Bone marrow (tissue), 2 donors: ENCODE measurements at regions not wholly inside any gene's neighbourhood (a gene's known extent, or its start where the extent isn't known, plus 50 kb on each side); places are given as distances from the start of the nearest gene placed in this dataset.
"Not testable (repeated sequence)": the region's sequence is repeated elsewhere in the genome, so short reads cannot be mapped to it uniquely, and the experiment has no call there.

ENCODE experiments used
- DNase-seq, 2 donors: peaks; one replicate each; lab custom pipeline; 2025; lab: John Stamatoyannopoulos, UW

GRCh38 chr1:38179483-38179882 lies 132.9 kb upstream of the POU3F1 start:
- DNase-seq, result no peak

DNA sequence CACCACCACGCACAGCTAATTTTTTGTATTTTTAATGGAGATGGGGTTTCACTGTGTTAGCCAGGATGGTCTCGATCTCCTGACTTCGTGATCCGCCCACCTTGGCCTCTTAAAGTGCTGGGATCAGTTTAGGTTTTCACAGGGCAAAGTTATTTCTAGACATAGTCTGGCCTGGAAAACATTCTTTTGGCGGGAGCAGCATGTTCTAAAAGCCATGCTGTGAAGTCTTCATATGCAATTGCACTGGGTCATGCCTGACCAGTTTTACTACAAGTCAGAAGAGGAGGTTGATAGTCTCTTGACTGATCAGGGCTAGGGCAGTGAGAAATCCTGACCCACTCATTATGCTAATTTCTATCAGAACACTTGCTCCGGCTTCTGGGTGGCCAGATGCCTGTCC lies 131.6 kb upstream of the POU3F1 start:
- DNase-seq, result no peak

DNA sequence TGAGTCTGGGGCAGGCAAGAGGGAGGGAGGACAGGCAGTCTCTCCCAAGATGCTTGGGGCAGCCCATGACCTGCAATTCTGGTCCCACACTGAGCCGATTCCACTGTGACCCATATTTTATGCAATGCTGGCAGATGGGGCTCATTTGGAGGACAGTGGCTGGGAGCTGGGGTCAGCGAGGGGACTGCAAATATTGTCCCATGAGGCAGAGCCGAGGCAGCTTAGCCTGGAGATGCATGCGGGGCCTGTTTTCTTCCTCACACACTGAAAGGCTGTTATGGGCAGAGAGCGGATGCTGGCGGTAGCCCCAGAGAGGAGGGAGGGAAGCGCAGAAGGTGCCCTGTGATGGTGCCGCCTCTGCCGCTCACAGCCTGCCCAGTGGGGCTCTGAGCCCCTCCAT lies 128.5 kb upstream of the POU3F1 start:
- DNase-seq, result no peak

DNA sequence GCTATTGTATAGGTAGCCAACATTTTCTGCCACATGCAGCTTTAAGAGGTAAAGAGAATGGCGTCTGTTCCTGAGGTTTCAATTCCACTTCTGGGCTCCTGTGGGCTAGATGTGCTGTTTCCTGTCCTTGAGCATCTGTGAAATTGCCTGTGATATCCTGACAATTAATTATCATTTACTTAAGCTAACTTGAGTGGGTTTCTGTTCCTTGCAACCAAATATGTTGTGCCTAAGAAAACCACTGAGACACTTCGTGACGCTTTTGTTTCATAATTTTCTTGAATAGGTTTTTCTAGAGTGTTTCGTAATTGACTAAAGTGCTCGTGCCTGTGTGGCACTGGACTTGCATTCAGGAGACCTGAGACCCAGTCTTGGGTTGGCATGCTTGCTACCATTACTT lies 127.3 kb upstream of the POU3F1 start:
- no peak for DNase-seq

GRCh38 chr1:38173157-38173831 lies 126.7 kb upstream of the POU3F1 start:
- DNase-seq, result no peak

- no peak for DNase-seq
Measured at GRCh38 chr1:38169121-38169520, 122.5 kb upstream of the POU3F1 start.

- DNase-seq, result no peak
Measured at GRCh38 chr1:38168365-38168764, 121.8 kb upstream of the POU3F1 start.

- no peak for DNase-seq
Measured at GRCh38 chr1:38166461-38166860, 119.9 kb upstream of the POU3F1 start.

GRCh38 chr1:38153778-38154470 lies 107.3 kb upstream of the POU3F1 start:
- DNase-seq, result no peak

GRCh38 chr1:38153066-38153777 lies 106.6 kb upstream of the POU3F1 start:
- no peak for DNase-seq

- no peak for DNase-seq
Measured at GRCh38 chr1:38152351-38153065, 105.9 kb upstream of the POU3F1 start.

GRCh38 chr1:38151399-38151798 lies 104.8 kb upstream of the POU3F1 start:
- no peak for DNase-seq

- not testable (repeated sequence) for DNase-seq
Measured at GRCh38 chr1:38146079-38146478, 99.5 kb upstream of the POU3F1 start.

DNA sequence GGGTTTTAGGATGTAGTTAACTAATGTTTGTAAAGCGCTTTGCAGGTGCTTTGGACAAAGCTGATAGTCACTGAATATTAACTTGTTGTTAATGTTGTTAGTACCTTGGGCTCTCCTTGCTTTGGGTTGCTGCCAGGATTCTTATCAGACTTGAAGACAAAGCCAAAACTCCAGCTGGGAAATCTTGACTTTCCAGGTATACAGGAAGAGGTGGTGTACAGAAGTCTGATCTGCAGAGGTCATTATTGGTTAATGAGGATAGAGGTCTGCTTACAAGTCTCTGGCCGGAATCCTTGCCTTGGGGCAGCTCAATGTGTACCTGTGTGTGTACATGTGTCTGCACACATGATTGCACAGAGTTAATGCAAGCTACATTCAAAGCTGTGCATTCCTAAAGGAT lies 96.0 kb upstream of the POU3F1 start:
- DNase-seq, result no peak

DNA sequence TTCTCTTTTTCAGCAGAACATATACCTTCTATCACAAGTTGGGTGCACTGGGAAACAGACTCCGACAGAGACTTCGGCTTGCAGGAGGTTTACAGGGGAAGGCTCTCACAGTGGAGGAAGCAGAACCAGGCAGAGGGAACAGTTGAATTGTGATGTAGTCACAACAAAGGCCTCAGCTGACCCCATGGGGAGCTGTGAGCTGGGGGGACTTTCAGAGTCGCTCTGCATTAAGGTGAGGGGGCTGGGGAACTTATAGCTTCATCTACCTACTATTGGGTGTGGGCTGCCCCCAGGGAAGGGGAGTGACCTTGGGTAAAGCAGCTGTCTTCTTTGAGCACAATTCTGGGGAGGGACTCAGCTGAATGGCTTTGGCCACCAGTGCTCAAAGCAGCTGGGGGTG lies 94.9 kb upstream of the POU3F1 start:
- no peak for DNase-seq

DNA sequence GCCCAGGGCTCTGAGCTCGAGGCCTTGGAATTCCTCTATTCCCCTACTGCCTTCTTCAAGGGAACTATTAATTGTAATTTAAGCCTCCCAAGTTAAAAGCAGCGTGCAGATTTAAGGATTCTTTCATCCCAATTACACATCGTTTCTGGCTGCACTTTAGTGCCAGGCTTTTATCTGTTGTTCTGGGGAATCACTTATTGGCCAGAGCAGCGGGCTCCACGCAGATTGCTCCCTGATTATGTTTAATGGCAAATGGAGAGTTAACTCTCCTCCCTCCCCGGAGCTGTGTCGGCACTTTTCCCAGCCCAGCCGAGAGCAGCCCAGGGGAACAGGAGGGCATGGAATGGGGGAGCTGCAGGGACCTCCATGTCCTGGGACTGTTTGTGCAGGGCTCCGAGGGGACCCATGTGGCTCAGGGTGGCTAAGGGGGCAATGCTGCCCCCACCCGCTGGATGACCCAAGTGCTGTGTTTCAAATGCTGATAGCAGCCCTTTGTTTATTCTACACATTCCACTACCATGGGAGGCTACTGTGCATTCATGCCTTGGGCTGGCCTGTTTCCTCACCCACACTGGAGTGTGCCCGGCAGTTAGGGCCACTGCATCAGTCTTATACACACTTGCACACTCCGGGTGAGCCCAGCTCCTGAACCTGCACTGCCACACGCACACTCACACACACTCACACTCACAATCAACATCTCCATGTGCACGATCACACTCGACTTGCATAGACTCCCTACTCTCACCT lies 93.3 kb upstream of the POU3F1 start:
- DNase-seq, result no peak

DNA sequence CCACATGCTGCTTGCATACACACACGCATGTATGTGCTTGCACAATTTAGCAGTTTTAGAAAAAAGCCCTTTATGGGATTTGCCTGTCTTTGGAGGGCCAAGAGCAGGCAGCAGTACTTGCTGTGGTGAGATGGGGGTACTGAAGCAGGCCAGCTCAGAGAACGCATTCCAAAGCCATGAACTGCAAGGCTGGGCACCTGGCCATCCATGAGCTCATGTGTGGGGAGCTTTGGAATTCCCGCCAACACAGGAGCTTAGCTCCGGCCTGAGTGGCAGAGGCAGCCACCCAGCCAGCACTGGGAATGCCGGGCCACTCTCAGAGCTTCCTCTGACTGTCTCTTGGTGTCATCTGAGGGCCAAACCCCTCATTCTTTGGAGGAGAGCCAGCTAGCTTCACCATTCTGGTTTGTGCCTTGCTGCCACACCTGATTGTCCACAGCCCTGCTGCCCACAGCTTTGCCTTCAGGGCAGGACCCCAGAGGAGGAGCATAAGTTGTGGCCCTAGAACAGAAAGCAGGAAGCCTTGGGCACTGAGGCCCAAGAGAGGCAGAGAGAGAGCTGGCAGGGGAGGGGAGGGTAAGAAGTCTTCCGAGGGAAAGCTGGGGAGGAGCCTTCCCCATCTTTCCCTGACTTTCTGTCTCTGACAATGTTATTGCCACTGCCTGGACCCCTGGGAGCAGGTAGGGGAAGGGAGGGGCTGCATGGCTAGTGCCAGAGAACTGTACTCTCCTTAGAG lies 92.1 kb upstream of the POU3F1 start:
- DNase-seq, result no peak

- DNase-seq, result no peak
Measured at GRCh38 chr1:38137164-38137563, 90.6 kb upstream of the POU3F1 start.

DNA sequence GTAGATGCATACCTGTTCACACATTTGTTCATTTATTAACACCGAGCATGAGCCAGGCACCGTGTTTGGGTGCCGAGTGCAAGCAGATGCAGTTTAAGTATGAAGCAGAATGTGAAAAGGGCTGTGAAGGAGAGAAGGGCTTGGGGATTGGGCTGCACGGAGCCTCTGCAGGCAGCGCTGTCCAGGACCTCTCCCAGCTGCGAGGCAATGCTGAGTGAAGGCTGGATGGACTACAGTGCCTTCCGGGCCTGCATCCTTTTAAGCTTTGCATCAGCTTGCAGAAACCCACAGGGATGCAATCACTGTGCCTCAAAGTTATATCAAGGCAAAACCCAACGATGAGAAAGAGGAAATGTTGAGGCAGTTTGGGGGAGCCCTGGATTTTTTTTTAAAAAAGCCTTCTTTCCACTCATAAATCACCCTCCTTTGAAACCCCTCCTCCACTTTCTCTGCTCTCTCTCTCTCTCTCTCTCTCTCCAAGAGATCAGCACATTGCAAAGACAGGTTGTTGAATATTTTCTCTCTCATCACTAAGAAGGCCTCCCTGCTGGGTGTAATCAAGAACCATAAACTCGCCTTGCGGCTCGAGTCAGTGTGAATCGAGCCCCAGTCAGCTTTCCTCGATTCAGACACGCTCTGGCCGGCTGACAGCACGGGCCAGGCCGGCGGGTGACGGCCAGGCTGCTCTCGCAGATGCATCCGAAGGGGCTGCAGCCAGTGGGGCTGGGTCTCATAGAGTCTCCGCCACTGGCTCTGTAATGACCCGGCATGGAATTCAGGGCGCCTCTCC lies 89.2 kb upstream of the POU3F1 start:
- no peak for DNase-seq

DNA sequence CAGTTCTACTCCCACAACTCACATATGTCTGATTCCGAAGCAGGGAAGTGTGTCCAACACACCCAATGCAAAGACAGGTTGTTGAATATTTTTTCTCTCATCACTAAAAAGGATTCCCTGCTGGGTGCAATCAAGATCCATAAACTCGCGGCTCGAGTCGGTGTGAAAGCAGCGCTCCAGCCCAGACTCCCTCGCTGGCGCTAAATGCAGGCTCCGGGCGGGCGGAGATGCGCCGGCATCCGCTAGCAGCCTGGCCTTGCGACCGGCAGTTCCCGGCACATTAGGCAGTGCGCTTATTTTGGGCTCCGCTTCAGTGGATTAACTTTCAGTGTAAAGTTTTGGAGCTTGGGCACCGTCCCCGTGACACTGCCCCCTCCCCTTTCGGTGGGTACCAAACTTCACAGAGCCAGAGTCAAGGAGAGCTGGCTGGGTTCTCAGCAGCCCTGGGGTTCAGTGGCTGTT lies 87.7 kb upstream of the POU3F1 start:
- DNase-seq, result no peak
